ENCODE measurements at regions not wholly inside any gene's neighbourhood (a gene's known extent, or its start where the extent isn't known, plus 50 kb on each side); places are given as distances from the start of the nearest gene placed in this dataset.

GRCh38 chr12:58773986-58774385 lies 146.3 kb downstream of the LRIG3 start:
- Histone ChIP-seq H3K9me3 (no peaks in the 10 kb centered on the region), H3K36me3 (ENCODE audit: control insufficient read depth, insufficient read depth, low read length) (no peaks in the 10 kb centered on the region), H3K4me3 (ENCODE audit: low read depth, low read length) (no peak overlapping the region), H3K4me1 (no peaks in the 10 kb centered on the region), H3K27me3 (replicated peaks; ENCODE audit: control insufficient read depth, insufficient read depth, low read length) (no peaks in the 10 kb centered on the region)
- Mint-ChIP-seq H3K27me3 (ENCODE audit: insufficient read depth, unreplicated experiment) (no peaks in the 10 kb centered on the region), H3K9me3 (ENCODE audit: unreplicated experiment) (peaks cover 7% of the 10 kb centered on the region), H3K27ac (ENCODE audit: unreplicated experiment) (no peak overlapping the region), H3K4me3 (ENCODE audit: unreplicated experiment) (no peak overlapping the region), H3K4me1 (ENCODE audit: low read depth, unreplicated experiment) (no peaks in the 10 kb centered on the region), H3K36me3 (ENCODE audit: insufficient read depth, unreplicated experiment) (no peaks in the 10 kb centered on the region)
- no peak for TF ChIP-seq CTCF (IDR thresholded peaks at IDR 0.05; ENCODE audit: insufficient read depth in 1 of 2, low read depth in 1 of 2, low read length in 1 of 2, severe bottlenecking in 1 of 2, unreplicated experiment in 1 of 2)
- BruUV-seq (replicated peaks): no TSS peak
- POLR2A ChIA-PET: no interaction called here
- CTCF ChIA-PET: no interaction called here
- DNase-seq: no peak
- intact Hi-C loops (cut with micrococcal nuclease; ENCODE audit: unreplicated experiment): no loop called here

GRCh38 chr12:58774731-58775130 lies 145.6 kb downstream of the LRIG3 start:
- no peak overlapping the region for H3K27ac Mint-ChIP-seq (ENCODE audit: unreplicated experiment)
- ChIA-PET POLR2A (no interaction called here), CTCF (no interaction called here)
- H3K4me1 Mint-ChIP-seq (ENCODE audit: low read depth, unreplicated experiment): no peaks in the 10 kb centered on the region
- H3K9me3 Mint-ChIP-seq (ENCODE audit: unreplicated experiment): no peaks in the 10 kb centered on the region
- Histone ChIP-seq H3K9me3 (no peaks in the 10 kb centered on the region), H3K4me1 (no peaks in the 10 kb centered on the region), H3K4me3 (ENCODE audit: low read depth, low read length) (no peak overlapping the region), H3K36me3 (ENCODE audit: control insufficient read depth, insufficient read depth, low read length) (no peaks in the 10 kb centered on the region), H3K27me3 (replicated peaks; ENCODE audit: control insufficient read depth, insufficient read depth, low read length) (no peaks in the 10 kb centered on the region)
- H3K27me3 Mint-ChIP-seq (ENCODE audit: insufficient read depth, unreplicated experiment): no peaks in the 10 kb centered on the region
- intact Hi-C loops (cut with micrococcal nuclease; ENCODE audit: unreplicated experiment): no loop called here
- no peak for TF ChIP-seq CTCF (IDR thresholded peaks at IDR 0.05; ENCODE audit: insufficient read depth in 1 of 2, low read depth in 1 of 2, low read length in 1 of 2, severe bottlenecking in 1 of 2, unreplicated experiment in 1 of 2)
- H3K4me3 Mint-ChIP-seq (ENCODE audit: unreplicated experiment): no peak overlapping the region
- BruUV-seq (replicated peaks): no TSS peak
- H3K36me3 Mint-ChIP-seq (ENCODE audit: insufficient read depth, unreplicated experiment): no peaks in the 10 kb centered on the region
- no peak for DNase-seq

GRCh38 chr12:58775396-58775795 lies 144.9 kb downstream of the LRIG3 start:
- BruUV-seq (replicated peaks): no TSS peak
- ChIA-PET POLR2A (no interaction called here), CTCF (no interaction called here)
- Mint-ChIP-seq H3K4me1 (ENCODE audit: low read depth, unreplicated experiment) (no peaks in the 10 kb centered on the region), H3K36me3 (ENCODE audit: insufficient read depth, unreplicated experiment) (no peaks in the 10 kb centered on the region), H3K9me3 (ENCODE audit: unreplicated experiment) (no peaks in the 10 kb centered on the region), H3K27ac (ENCODE audit: unreplicated experiment) (no peak overlapping the region), H3K27me3 (ENCODE audit: insufficient read depth, unreplicated experiment) (no peaks in the 10 kb centered on the region), H3K4me3 (ENCODE audit: unreplicated experiment) (no peak overlapping the region)
- Histone ChIP-seq H3K36me3 (ENCODE audit: control insufficient read depth, insufficient read depth, low read length) (no peaks in the 10 kb centered on the region), H3K27me3 (replicated peaks; ENCODE audit: control insufficient read depth, insufficient read depth, low read length) (no peaks in the 10 kb centered on the region), H3K4me3 (ENCODE audit: low read depth, low read length) (no peak overlapping the region), H3K4me1 (no peaks in the 10 kb centered on the region), H3K9me3 (no peaks in the 10 kb centered on the region)
- DNase-seq: no peak
- TF ChIP-seq CTCF (IDR thresholded peaks at IDR 0.05; ENCODE audit: insufficient read depth in 1 of 2, low read depth in 1 of 2, low read length in 1 of 2, severe bottlenecking in 1 of 2, unreplicated experiment in 1 of 2): no peak
- intact Hi-C loops (cut with micrococcal nuclease; ENCODE audit: unreplicated experiment): no loop called here
